AG04449 (cell line): ENCODE measurements at regions not wholly inside any gene's neighbourhood (a gene's known extent, or its start where the extent isn't known, plus 50 kb on each side); places are given as distances from the start of the nearest gene placed in this dataset.
A peak's percentile ranks its signal among the peaks of the same experiment; 100 is the strongest.

Experiments
- CTCF ChIA-PET: fragments of 350-600 bp; formaldehyde crosslinking; extraction: SDS; loops from one replicate; lab custom pipeline; 2021; ENCODE audit warnings: antibody characterized with exemption; lab: Yijun Ruan, JAX
- POLR2A ChIA-PET: fragments of 400-600, 350-600 bp; formaldehyde crosslinking; extraction: SDS; loops from one replicate; lab custom pipeline; 2020; ENCODE audit warnings: antibody characterized with exemption, inconsistent platforms; lab: Yijun Ruan, JAX
- DNase-seq: peaks from one replicate; pipeline ENCODE4 v3.0.0-alpha.2; 2010; ENCODE audit warnings: low read depth, low spot score
- H3K4me3 ChIP-seq: 2 replicates; pipeline ENCODE4 v1.5.1; 2011; ENCODE audit warnings: low read depth, mild to moderate bottlenecking, control low read depth, low read length
- TF ChIP-seq, protein P1 (sequence below): IDR thresholded peaks from one replicate; pipeline ENCODE4 v1.5.1; 2011; ENCODE audit warnings: mild to moderate bottlenecking, moderate library complexity, low read length, control low read depth, inconsistent platforms; ENCODE audit not compliant: insufficient read depth; ENCODE audit errors: missing control alignments

GRCh38 chr15:66922608-66923007, 142.8 kb upstream of the SMAD3 start:
- DNase-seq: no peak
- TF ChIP-seq, protein P1, sequence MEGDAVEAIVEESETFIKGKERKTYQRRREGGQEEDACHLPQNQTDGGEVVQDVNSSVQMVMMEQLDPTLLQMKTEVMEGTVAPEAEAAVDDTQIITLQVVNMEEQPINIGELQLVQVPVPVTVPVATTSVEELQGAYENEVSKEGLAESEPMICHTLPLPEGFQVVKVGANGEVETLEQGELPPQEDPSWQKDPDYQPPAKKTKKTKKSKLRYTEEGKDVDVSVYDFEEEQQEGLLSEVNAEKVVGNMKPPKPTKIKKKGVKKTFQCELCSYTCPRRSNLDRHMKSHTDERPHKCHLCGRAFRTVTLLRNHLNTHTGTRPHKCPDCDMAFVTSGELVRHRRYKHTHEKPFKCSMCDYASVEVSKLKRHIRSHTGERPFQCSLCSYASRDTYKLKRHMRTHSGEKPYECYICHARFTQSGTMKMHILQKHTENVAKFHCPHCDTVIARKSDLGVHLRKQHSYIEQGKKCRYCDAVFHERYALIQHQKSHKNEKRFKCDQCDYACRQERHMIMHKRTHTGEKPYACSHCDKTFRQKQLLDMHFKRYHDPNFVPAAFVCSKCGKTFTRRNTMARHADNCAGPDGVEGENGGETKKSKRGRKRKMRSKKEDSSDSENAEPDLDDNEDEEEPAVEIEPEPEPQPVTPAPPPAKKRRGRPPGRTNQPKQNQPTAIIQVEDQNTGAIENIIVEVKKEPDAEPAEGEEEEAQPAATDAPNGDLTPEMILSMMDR: no peak
- CTCF ChIA-PET: interaction anchor here (0.7 to 2.2 kb wide), 5 partner anchors 8 to 425 kb away, joined by 3 to 8 read pairs (median 3); partner anchors contain the start of gene SNAPC5
- POLR2A ChIA-PET: no interaction called here
- no peak overlapping the region for H3K4me3 ChIP-seq

GRCh38 chr15:66923438-66923881, 141.9 kb upstream of the SMAD3 start:
- TF ChIP-seq, protein P1: peak; percentile 27
- no peak overlapping the region for H3K4me3 ChIP-seq
- ChIA-PET CTCF (interaction anchor here (0.6 to 2.2 kb wide), 4 partner anchors 9 to 305 kb away, joined by 3 to 8 read pairs (median 3); no protein-coding TSS in a partner anchor), POLR2A (no interaction called here)
- DNase-seq: no peak

GRCh38 chr15:66924889-66925288, 140.5 kb upstream of the SMAD3 start:
- POLR2A ChIA-PET: no interaction called here

DNA sequence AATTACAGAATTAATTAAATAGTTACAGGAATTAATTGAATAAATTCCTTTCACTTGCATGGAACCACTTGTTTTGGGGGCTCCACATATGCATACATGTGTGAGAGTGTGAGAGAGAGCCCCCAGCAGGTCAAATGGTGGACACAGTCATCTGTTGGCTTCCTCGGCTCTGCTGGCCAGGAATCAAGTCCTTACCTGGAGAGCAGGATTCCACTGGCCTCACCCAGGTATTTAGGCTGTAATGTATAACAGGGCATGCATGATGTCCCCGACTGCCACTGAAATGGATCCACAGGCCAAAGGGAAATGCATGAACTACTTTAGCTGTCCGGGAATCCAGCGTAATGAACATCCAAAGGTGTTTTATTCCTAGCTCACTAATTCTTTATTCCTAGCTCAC, 139.7 kb upstream of the SMAD3 start:
- H3K4me3 ChIP-seq: no peak overlapping the region
- POLR2A ChIA-PET: no interaction called here
- TF ChIP-seq, protein P1: no peak
- CTCF ChIA-PET: interaction anchor here (1.0 kb wide), 1 partner anchor 23 kb away, joined by 3 read pairs; no protein-coding TSS in a partner anchor
- no peak for DNase-seq

More at GRCh38 chr15:66924889-66925288, 140.5 kb upstream of the SMAD3 start:
- CTCF ChIA-PET: no interaction called here
- TF ChIP-seq, protein P1: no peak
- no peak for DNase-seq
- no peak overlapping the region for H3K4me3 ChIP-seq

DNA sequence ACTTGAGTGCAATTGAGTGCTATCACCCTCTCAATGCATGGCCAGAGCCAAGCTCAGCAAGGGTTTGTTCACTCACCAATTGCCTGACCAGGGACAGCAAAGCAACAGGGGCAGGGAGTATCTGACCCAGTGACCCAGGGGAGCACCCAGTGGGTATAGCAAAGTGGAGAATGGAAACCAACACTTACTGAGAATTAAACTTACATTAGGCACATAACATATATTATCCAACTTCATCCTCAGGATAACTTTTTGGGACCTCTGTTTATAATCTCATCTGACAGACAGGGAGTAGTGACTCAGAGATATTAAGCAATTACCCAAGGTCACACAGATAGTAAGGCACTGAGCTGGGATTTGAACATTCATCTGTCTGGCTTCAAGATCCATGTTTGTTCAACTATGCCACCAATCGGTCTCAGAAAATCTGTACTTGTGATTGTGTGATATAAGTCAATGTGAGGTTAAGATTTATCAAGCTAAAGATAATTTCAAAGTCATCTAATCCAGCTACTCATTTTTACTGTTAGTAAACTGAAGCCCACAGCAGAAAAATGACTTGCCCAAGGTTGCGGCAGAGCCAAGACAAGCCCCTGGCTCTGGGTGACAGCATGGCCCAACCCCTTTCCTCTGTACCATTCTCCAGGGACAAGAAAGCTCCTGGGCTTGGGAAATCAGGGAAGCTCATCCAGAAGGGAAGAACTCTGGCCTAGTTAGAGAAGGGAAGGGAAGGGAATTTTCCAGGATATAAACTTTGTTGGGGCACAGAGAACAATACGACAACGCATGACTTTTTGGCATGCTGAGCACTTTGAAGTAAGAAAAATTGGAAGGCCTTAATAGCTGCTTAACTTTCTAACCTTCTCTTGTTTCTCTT, 138.0 kb upstream of the SMAD3 start:
- TF ChIP-seq, protein P1: no peak
- CTCF ChIA-PET: interaction anchor here (1.2 to 1.5 kb wide), 2 partner anchors 14 to 15 kb away, joined by 4 to 5 read pairs; no protein-coding TSS in a partner anchor
- DNase-seq: no peak
- POLR2A ChIA-PET: no interaction called here
- no peak overlapping the region for H3K4me3 ChIP-seq

DNA sequence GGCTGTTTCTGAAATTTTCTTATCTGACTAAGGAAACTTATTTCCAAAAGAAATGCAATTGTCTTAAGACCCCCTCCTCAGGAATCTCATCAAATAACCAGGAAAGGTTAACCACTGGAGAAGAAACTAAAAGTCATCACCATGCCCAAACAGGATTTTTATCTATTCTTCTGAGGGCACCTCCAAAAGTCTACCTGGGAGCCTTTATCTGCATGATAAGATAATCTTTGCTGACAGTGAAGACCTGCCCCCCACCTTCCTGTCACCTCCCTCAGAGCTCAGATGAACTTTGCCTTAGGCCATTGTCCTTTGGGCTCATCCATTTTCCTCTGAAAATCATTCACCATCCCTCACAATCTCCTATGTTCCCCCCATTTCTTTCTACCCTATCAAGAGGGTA, 137.3 kb upstream of the SMAD3 start:
- H3K4me3 ChIP-seq: no peak overlapping the region
- ChIA-PET CTCF (interaction anchor here (1.2 to 1.5 kb wide), 2 partner anchors 13 to 16 kb away, joined by 4 to 5 read pairs; no protein-coding TSS in a partner anchor), POLR2A (no interaction called here)
- no peak for DNase-seq
- TF ChIP-seq, protein P1: no peak
